Stomach (tissue), 4 donors: ENCODE measurements at regions not wholly inside any gene's neighbourhood (a gene's known extent, or its start where the extent isn't known, plus 50 kb on each side); places are given as distances from the start of the nearest gene placed in this dataset.

Experiments
- EP300 ChIP-seq: sonication (generic); formaldehyde crosslinking; IDR thresholded peaks from one replicate; pipeline ENCODE4 v1.6.1; 2017; ENCODE audit warnings: antibody characterized with exemption
- POLR2A ChIP-seq, 4 donors: fragments of 450-650 bp; IDR thresholded peaks; one replicate each; pipeline ENCODE4 v1.6.1; 2016; ENCODE audit warnings: antibody characterized with exemption in 4 of 4, control low read depth in 2 of 4, mild to moderate bottlenecking in 1 of 4, moderate library complexity in 1 of 4
- POLR2AphosphoS5 ChIP-seq, 3 donors: sonication (generic); formaldehyde crosslinking; IDR thresholded peaks; one replicate each; pipeline ENCODE4 v1.6.1; 2016; ENCODE audit warnings: antibody characterized with exemption in 3 of 3
- TF ChIP-seq, protein P1 (sequence below), 7 experiments: fragments of 450-650 bp in 4 of 7; fragments of 200-600 bp in 3 of 7; sonication (generic) in 3 of 7; IDR thresholded peaks; one replicate each; pipeline ENCODE4 v1.5.1; 2016 to 2019; ENCODE audit warnings: antibody characterized with exemption in 7 of 7, control low read depth in 2 of 7, mild to moderate bottlenecking in 1 of 7

DNA sequence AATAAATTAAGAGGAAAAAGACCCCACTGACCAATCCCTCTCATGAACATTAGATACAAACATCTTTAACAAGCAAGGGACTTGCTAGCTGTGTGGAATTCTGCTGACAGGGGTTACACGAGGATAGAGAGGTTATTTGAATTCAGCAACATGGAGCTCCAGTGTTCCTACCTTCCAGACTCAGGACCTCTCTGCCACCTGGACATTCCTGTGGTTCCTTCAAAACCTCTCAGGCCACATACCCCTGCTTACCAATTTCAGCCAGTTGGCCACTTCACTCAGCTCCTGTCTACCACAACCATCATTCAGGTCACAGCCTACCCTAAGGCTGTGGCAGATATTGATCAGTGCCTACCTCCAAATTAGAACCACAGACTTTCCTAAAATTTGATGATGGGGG lies 147.5 kb downstream of the RRAGC start:
- TF ChIP-seq POLR2A (IDR thresholded peaks at IDR 0.05) (no peak), EP300 (no peak), POLR2AphosphoS5 (IDR thresholded peaks at IDR 0.05) (no peak)
- TF ChIP-seq, protein P1, sequence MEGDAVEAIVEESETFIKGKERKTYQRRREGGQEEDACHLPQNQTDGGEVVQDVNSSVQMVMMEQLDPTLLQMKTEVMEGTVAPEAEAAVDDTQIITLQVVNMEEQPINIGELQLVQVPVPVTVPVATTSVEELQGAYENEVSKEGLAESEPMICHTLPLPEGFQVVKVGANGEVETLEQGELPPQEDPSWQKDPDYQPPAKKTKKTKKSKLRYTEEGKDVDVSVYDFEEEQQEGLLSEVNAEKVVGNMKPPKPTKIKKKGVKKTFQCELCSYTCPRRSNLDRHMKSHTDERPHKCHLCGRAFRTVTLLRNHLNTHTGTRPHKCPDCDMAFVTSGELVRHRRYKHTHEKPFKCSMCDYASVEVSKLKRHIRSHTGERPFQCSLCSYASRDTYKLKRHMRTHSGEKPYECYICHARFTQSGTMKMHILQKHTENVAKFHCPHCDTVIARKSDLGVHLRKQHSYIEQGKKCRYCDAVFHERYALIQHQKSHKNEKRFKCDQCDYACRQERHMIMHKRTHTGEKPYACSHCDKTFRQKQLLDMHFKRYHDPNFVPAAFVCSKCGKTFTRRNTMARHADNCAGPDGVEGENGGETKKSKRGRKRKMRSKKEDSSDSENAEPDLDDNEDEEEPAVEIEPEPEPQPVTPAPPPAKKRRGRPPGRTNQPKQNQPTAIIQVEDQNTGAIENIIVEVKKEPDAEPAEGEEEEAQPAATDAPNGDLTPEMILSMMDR (IDR thresholded peaks at IDR 0.05), result no peak
